ENCODE measurements at regions not wholly inside any gene's neighbourhood (a gene's known extent, or its start where the extent isn't known, plus 50 kb on each side); places are given as distances from the start of the nearest gene placed in this dataset.
"Not testable (repeated sequence)": the region's sequence is repeated elsewhere in the genome, so short reads cannot be mapped to it uniquely, and the experiment has no call there.

DNA sequence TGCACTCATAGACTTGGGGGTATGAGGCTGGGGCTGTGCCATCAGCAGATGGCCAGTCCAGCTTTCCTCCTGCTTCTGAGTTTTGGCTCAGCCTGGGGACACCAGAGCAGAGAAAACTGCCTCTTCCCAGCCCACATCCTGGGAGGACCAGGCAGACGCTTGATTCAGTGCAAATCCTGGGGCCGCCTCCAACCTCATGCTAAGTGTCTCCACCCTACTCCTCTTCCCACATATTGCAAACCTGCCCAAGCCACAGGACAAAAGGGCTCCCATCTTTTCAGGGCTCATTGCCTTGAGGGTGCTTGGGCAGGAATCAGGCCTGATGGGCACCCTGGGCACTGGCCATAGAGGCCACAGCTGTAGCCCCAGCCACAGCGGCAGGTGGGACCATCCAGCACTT, 79.7 kb upstream of the SHANK2 start:
- ATAC-seq (no peak), DNase-seq (no peak)

DNA sequence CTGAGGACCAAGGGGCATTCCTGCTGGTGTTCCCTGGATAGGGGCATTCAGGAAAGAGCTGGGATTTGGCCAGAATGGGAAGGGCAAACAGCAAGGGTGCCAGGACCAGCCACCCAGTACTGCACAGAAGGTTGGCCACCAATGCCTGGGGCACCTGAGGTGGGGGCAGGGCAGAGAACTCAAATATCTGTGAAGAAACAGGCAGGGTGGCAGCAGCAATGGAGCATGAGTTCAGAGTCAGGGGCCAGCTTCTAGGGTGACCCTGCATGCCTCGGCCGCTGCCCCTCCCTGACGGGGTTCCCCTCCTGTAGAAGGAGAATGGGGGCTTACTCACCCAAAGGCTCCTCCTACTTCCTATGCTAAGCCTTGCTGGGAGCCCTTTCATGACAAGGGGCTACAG, 79.3 kb upstream of the SHANK2 start:
- ATAC-seq = no peak
- no peak for DNase-seq

DNA sequence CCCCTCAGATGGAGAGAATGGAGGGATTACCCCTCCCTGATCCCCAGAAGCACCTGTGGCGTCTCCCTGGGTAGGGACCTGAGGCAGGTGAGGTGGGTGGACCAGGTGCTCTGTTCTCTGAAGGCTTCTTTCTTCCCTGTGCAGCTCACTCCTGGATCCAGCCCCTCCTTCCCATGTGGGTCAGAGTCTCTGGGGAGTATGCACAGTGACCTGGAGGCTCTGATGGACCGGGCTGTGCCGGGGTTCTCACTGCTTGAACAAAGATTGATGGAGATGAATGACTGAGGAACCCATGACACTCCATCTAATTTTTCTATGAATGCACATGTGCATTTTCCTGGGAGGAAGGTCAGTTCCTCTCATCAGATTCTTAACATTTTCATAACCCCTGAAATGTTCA, 78.6 kb upstream of the SHANK2 start:
- no peak for DNase-seq
- no peak for ATAC-seq

DNA sequence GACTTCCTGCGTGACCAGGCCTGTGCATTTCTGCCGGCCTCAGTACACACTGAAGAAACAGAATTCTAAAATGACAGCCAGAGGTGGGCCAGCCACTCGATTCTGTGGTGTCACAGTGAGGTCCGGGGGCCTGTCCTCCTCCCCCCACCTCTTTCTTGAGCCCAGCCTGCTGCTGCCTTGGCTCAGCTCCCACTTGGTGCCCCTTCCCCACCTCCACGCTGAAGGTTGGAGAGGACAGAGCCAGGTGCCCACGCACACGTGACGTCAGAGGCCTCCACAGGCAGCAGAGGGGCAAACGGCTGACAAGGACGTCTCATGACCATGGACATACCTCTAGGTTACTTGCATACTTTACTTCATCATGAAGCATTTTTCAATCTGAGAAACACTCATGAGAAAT, 78.0 kb upstream of the SHANK2 start:
- ATAC-seq (no peak), DNase-seq (no peak)

DNA sequence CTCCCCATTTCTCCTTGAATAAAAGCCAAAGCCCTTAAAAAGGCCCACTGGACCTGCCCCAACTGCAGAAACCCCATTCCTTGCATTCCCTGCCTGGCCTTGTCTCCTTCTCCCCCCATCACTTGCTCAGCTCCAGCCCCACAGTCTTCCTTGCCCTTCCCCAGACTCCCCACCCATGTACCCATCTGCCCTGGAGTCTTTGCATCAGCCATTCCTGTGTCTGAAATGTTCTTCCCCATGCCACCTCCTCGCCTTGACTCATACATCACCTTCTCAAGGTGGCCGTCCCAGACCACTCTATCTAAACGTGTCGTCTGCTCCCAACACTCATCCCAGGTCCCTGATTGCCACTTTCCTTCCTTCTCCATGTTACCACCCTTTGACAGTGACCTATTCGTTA, 77.4 kb upstream of the SHANK2 start:
- ATAC-seq = no peak

DNA sequence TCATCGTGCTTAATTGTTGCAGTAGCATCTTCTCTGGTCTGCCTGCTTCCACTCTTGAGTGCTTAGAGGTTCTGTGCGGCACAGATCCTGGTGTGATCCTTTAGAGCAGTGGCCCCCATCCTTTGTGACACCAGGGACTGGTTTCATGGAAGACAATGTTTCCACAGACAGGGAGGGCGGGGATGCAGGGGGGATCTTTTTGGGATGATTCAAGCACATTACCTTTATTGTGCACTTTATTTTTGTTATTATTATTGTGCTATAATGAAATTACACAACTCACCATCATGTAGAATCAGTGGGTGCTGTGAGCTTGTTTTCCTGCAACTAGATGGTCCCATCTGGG, 76.8 kb upstream of the SHANK2 start:
- DNase-seq (no peak), ATAC-seq (no peak)

More for the DNA sequence above, 77.4 kb upstream of the SHANK2 start:
- no peak for DNase-seq

DNA sequence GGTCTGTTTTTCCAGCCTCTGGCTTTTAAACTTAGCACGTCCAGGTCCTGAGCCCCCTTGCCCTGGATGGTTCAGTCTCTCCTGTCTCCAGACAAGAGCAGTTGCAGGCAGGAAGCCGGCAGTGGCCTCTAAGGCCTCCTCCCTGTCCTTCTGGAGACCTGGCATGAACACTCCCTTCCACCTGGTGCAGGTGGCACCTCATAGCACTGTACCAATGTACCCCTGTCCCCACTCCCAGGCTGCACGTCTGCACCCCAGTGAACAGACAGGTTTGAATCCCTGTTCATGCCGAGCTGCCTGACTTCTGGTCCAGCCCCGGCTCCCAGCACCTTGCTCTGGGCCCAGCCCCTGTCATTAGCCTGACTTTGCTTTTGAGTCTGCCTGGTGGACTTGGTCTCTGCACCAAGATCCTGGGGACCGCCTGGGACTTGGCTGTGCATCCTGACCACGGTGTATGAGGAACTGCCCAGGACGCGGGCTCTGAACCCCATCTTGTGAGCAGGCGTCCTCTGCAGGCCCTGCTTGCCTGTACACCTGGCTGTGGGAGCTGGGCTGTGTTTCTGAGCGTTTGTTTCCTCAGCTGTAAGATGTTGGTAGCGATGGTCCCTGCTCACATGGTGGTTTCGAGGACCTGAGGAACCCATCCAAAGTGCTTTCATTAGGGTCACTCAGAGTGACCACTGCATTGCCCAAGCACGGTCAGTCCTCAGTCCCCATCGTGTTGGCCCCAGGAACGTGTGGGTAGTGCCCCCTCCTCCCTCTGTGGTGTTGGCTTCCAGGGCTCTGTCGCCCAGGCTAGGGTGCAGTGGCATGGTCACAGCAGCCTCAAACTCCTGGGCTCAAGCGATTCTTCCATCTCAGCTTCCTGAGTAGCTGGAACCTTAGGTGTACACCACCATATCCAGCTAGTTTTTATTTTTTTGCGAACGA, 75.0 kb upstream of the SHANK2 start:
- no peak for DNase-seq
- no peak for ATAC-seq

DNA sequence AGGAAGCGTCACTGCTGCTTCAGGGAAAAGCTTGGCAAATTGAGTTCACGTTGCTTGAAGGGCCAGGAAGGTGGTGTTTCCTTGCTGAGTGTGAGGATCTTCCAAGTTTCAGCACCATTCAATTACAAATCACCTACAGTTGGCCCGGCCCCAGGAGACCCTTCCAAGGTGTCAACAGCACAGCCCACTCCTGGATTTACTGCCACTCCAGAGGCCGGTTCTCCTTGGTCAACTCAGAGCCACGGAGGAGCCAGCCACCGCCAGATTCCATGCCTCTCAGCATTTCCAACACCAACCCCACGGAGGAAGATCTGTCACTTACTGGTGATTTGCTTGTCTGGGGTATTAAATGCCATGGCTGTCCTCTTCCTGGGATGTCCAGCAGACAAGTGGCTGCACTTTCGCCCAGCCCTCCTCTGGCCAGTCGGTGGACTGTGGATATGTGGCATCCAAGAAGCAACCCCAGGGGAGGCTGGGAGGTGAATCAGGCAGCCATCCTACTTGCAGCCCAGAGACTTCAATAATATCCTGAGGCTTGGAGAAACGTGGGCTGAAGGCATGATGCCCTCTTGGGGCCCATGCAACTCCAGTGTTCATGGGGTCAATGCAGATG, 74.1 kb upstream of the SHANK2 start:
- ATAC-seq (no peak), DNase-seq (no peak)

DNA sequence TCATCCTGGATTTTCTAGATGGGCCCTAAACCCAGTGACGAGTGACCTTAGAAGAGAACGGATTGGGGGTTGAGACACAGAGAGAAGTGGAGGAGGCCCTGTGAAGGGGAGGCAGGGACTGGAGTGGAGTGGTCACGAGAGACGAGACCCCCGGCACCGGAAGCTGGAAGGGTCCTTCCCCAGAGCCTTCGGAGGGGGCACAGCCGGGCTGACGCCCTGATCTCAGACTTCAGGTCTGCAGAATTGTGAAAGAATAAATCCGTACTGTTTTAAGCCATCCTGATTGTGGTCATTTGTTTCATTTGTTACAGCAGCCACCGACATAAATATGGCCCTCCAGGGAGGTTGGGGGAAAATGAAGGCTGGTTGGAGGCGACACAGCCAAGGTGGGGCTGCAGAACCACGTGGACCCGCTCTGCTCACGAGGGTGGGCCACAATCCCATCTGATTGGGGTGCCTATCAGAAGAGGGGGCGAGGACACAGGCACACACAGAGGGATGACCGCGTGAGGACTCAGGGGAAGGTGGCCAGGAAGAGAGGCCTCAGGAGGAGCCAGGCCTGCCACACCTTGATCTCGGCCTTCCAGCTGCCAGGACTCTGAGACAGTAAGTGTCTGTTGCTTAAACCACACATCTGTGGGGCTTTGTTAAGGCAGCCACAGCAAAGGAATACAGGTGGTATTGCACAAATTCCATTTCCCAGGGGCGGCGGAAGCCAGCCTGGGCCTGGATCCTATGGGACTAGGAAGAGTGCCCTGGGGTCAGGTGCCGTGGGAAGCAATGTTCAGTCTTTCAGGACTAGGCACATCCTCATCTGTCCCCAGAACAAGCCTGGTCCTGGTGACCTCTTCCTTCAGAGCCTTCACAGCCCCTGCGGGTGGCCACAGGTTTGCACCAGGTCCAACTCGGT, 73.3 kb upstream of the SHANK2 start:
- ATAC-seq (no peak), DNase-seq (no peak)

DNA sequence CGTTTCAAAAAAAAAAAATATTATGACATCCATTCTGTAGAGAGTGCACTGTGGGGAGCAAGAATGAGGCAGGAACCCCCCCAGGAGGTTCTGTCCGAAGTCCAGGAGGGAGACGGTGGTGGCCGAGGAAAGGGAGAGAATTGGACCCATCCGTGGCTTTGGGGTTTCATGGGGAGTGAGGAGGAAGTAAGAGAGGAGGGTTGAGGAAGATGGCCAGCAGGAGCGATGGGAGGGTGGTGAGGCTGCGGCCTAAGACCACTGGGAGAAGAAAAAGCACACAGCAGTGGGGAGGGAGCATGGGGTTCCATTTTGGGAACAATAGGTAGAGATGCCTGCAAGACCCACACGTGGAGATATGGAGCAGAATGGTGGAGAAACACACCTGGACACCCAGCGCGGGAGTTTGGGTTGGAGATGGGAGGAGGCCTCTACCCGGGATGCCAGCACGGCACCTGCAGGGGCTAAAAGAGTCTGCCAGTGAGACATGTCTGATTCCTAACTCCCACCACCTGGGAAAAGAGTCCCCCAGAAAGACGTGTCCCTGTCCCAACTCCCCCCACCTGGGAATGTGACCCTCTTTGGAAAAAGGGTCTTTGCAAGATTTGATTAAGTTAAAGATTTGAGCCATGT, 72.5 kb upstream of the SHANK2 start:
- DNase-seq = no peak
- ATAC-seq = no peak

DNA sequence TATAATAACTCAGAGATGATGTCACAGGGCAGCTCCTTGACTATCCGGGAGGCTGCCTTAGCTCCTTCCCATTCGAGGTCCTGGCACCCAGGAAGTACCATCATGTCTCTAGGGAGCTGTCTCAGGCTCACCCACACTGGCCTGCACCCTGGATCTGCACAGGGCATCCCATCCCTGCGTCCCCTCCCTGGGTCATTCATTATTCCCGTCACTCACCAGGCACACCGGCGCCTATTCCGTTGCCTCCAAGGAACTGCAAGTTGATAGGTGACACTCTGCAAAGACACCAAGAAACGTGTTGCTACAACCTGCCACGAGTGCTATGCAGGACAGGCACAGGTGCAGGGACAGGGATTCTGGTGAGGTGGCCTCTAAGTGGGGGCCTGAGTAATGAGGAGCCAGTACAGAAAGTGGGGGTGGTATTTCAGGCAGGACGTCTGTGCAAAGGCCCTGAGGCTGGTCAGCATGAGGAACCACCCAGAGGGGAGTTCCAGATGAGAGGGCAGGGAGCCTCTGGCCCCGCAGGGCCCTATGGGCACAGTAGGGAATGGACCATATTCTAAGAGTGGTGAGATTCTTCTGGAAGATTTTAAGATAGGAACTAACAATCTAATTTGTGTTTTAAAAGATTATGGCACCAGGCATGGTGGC, 71.6 kb upstream of the SHANK2 start:
- DNase-seq (no peak), ATAC-seq (no peak)

DNA sequence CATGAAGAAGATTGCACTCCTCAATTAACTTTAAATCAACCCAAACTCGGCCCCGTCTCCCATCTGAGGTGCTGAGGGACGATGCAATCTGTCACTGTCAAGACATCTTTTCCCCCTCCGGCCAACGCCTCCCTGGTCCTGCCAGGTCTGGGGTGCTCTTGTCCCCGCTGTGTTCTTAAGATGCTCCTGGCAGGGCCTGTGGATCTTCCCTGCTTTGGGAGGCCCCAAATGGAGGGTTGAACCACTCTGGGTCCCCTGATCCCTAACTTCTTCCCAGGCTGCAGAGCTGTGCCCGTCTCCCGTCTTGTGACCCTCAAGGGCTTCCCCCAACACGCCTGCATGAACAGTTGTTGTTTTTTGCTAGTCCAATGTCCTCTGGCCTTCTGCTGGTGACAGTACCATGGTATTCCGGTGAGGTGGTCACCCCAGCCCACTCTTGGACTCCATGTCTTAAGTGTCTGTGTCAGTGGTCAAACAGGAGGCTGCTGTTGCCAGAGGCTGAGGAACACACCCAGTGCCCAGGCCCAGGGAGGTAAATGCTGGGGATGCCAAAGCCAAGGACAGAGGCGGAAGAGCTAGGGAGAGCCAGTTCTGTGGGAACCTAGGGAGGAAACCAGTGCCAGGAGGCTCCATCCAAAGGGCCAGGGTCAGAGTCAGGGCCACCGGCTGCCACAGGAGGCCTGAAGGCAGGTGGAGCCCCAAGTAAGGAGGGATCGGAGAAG, 70.6 kb upstream of the SHANK2 start:
- DNase-seq = no peak
- ATAC-seq = no peak

DNA sequence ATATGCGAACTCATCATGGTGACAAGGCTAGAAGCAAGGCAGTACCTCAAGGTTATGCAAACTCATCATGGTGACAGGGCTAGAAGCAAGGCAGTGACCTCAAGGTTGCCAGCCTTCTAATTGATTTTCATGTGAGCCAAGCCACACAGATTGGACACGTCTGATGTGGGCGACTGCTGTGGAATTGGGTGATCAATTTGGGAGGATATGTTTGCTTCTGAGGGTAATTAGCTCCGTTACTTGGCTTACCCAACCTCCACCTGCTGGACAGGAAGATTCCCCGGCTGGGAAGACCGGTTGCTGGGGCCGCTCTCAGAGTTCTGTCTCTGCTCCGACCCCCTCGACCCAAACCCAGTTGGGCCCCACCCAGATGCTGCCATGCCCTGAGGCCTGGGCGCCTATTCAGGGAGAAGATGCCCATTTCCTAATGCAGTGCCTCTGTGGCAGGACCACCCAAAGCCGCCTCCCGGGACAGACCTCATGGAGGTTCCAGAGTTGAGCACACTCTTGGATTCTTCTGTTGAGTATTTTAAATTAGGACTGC, 69.9 kb upstream of the SHANK2 start:
- DNase-seq = no peak
- ATAC-seq = no peak

DNA sequence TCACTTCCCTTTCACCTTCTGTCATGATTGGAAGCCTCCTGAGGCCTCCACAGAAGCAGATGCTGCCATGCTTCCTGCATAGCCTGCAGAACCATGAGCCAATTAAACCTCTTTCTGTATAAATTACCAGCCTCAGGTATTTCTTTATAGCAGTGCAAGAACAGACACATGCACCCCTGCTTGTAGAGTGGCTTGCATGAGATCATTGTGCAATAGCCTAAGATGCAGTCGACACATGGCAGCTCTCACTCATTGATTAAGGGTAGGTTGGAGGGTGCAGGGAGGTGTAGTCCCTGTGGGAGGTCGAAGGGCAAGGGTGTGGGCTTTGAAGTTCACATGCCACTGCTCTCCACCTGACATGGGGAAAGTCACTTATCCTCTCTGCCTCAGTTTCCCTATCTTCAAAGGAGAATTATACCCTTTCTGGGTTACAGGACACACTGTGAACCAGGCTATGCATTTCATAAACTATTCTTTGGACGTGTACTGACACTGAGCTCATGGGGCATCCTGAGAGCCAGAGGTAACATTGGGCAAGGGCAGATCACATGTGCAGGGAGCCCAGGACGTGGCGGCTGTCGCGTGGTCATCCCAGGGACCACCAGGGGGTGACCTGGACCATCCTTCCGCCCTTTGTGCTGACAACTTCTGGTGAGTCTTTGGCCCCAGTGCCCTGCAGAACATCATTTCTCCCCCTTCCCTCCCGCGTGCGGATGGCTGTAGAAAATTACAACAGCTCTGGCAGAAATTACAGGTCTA, 69.2 kb upstream of the SHANK2 start:
- ATAC-seq = no peak
- DNase-seq = no peak

DNA sequence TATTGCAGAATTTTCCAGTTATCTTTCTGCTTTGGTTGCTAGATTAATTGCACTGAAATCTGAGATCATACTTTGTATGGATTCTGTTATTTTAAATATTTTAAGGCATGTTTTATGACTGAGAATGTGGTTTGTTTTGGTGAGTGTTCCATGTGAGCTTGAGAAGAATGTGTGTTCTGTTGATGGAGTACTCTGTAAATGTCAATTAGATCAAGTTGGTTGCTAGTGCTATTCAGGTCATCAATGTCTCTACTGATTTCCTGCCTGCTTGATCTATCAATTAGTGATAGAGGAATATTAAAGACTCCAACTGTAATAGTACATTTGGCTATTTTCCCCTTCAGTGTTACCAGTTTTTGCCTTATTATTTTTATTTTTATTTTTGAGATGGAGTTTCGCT, 64.3 kb upstream of the SHANK2 start:
- no peak for ATAC-seq
- no peak for DNase-seq

DNA sequence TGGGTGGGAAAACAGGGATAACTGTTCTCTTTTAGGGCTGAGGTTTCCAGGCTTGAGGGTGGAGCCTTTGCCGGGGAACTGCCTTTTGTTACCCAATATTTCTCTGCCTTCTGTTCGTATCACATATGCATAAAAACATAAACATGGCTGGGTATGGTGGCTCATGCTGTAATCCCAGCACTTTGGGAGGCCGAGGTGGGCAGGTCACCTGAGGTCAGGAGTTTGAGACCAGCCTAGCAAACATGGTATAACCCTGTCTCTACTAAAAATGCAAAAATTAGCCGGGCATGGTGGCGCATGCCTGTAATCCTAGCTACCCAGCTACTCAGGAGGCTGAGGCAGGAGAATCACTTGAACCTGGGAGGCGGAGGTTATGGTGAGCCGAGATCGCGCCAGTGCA, 60.2 kb upstream of the SHANK2 start:
- not testable (repeated sequence) for ATAC-seq, DNase-seq

DNA sequence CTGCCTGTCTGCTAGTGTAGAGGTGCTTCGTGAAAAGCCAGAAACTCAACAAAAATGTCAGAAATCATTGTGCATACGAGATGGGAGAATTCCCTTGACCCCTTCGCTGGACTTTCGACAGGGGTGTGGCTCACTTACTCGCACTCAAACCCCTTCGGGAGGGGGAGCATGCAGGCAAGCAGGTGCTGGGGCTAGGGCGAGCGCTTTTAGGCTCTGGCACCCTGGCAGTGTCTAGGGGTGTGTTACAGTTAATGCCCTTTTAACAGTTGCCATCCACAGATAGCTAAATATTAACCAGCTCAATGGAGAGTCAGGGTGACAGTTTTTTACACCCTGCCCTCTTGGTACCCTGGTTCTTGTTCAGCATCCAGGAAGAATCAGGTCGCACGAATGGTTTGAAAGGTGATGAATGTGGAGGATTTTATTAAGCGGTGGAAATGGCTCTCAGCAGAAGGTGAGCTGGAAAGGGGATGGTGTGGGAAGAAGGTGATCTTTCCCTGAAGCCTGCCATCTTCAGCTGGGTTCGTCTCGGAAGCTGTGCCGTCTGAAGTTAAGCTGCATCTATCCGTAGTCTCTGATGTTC, 59.6 kb upstream of the SHANK2 start:
- DNase-seq = no peak
- ATAC-seq = no peak

DNA sequence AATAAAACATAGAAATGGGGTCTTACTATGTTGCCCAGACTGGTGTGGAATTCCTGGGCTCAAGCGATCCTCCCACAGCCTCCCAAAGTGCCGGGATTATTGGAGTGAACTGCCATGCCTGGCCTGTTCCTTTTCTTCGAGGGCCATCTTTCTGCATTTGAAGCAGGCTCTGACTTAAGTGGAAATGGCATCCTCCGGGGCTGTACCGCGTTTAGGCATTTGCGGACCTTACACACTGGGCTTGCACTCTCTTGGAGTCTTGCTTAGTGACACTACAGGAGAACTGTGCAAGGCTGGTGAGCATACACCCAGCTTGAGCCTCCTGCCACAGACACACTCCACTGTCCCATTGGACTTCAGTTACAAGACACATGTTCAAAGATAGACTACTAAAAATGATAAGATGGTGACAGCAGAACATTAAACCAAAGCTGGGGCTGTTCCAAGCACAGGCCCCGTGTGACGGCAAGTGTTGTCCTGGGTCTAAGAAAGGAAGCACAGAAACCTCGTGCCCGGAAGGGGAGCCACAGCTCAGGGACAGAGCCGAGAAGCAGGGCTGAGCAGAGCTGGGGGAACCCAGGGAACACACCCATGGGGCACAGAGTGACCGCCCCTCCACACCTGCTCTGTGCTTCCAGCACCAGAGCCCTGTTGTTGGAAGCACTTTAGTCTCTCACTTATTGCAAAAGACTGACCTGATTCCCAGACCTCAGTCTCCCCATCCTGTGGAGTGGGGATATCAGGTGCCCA, 59.0 kb upstream of the SHANK2 start:
- DNase-seq (no peak), ATAC-seq (no peak)

DNA sequence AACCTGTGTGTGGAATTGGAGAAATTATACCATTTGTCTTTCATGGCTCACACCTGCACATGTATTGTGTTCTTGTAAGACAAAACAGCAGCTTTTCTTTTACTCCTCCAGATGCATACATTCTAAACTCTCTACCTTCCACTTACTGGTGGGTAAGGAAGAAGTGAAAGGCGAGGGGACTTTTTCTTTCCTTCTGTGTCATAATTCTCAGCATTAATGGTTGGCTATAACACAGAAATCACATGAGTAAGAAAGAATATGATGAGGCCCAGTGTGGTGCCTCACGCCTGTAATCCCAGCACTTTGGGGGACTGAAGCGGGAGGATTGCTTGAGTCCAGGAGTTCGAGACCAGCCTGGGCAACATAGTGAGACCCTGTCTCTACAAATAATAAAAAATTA, 57.8 kb upstream of the SHANK2 start:
- ATAC-seq = no peak

More for the DNA sequence above, 57.8 kb upstream of the SHANK2 start:
- no peak for DNase-seq
